Fibroblast of skin of scalp (primary cell): ENCODE measurements at regions not wholly inside any gene's neighbourhood (a gene's known extent, or its start where the extent isn't known, plus 50 kb on each side); places are given as distances from the start of the nearest gene placed in this dataset.
"Not testable (repeated sequence)": the region's sequence is repeated elsewhere in the genome, so short reads cannot be mapped to it uniquely, and the experiment has no call there.

Experiments
- DNase-seq: peaks from one replicate; pipeline ENCODE4 v3.0.0-alpha.2; 2013

- DNase-seq: no peak
Measured at GRCh38 chr5:57394421-57395210, 88.0 kb downstream of the ACTBL2 start.

- peak; percentile 69 for DNase-seq
Measured at GRCh38 chr5:57386958-57387357, 95.7 kb downstream of the ACTBL2 start.

GRCh38 chr5:57383093-57383861 lies 99.3 kb downstream of the ACTBL2 start:
- DNase-seq: peak; percentile 92

- DNase-seq: no peak
Measured at GRCh38 chr5:57382655-57383054, 100.0 kb downstream of the ACTBL2 start.

- DNase-seq: no peak
Measured at GRCh38 chr5:57370376-57370775, 112.2 kb downstream of the ACTBL2 start.

- DNase-seq: peak; percentile 42
Measured at GRCh38 chr5:57368010-57368409, 114.6 kb downstream of the ACTBL2 start.

GRCh38 chr5:57366744-57367143 lies 115.9 kb downstream of the ACTBL2 start:
- DNase-seq: no peak

- no peak for DNase-seq
Measured at GRCh38 chr5:57362951-57363350, 119.7 kb downstream of the ACTBL2 start.

- no peak for DNase-seq
Measured at GRCh38 chr5:57360871-57361270, 121.7 kb downstream of the ACTBL2 start.

GRCh38 chr5:57358796-57359592 lies 123.6 kb downstream of the ACTBL2 start:
- DNase-seq: no peak

GRCh38 chr5:57356850-57357249 lies 125.8 kb downstream of the ACTBL2 start:
- not testable (repeated sequence) for DNase-seq

GRCh38 chr5:57349214-57349613 lies 133.4 kb downstream of the ACTBL2 start:
- DNase-seq: no peak

GRCh38 chr5:57348376-57349140 lies 134.1 kb downstream of the ACTBL2 start:
- no peak for DNase-seq

GRCh38 chr5:57346328-57346727 lies 136.3 kb downstream of the ACTBL2 start:
- no peak for DNase-seq

- DNase-seq: no peak
Measured at GRCh38 chr5:57341380-57341979, 141.1 kb downstream of the ACTBL2 start.

GRCh38 chr5:57340681-57341080 lies 141.9 kb downstream of the ACTBL2 start:
- no peak for DNase-seq

- DNase-seq: no peak
Measured at GRCh38 chr5:57339521-57339920, 143.1 kb downstream of the ACTBL2 start.

- DNase-seq: no peak
Measured at GRCh38 chr5:57338868-57339340, 143.7 kb downstream of the ACTBL2 start.

- DNase-seq: no peak
Measured at GRCh38 chr5:57338068-57338867, 144.3 kb downstream of the ACTBL2 start.

GRCh38 chr5:57335092-57335660 lies 147.4 kb downstream of the ACTBL2 start:
- DNase-seq: peak; percentile 86
